Astrocyte (in vitro differentiated cells and primary cell): ENCODE measurements at regions not wholly inside any gene's neighbourhood (a gene's known extent, or its start where the extent isn't known, plus 50 kb on each side); places are given as distances from the start of the nearest gene placed in this dataset.
A peak's percentile ranks its signal among the peaks of the same experiment; 100 is the strongest.

Source experiments
- DNase-seq: peaks from one replicate; pipeline ENCODE4 v3.0.0-alpha.2; 2010; ENCODE audit warnings: low read depth
- FAIRE-seq: peaks from 2 replicates; lab custom pipeline; 2011; peaks lifted over from hg19 to GRCh38; lab: Jason Lieb, UNC
- H2AFZ ChIP-seq: 2 replicates; pipeline ENCODE4 v1.6.0; 2012; ENCODE audit warnings: low read depth, low read length, inconsistent platforms
- H3K27ac ChIP-seq: 2 replicates; pipeline ENCODE4 v1.5.1; 2011; ENCODE audit warnings: low read depth, low read length, inconsistent platforms
- H3K27me3 ChIP-seq: 2 replicates; pipeline ENCODE4 v1.6.0; 2011; ENCODE audit warnings: low read length, inconsistent platforms; ENCODE audit not compliant: insufficient read depth
- H3K36me3 ChIP-seq: 2 replicates; pipeline ENCODE4 v1.5.1; 2011; ENCODE audit warnings: low read length, inconsistent platforms; ENCODE audit not compliant: insufficient read depth
- H3K4me1 ChIP-seq: 2 replicates; pipeline ENCODE4 v1.5.1; 2011; ENCODE audit warnings: low read length, inconsistent platforms; ENCODE audit not compliant: insufficient read depth
- H3K4me2 ChIP-seq: 2 replicates; pipeline ENCODE4 v1.6.0; 2012; ENCODE audit warnings: low read length, inconsistent platforms
- H3K4me3 ChIP-seq: 2 replicates; pipeline ENCODE4 v1.5.1; 2011; ENCODE audit warnings: low read depth, mild to moderate bottlenecking, low read length, inconsistent platforms; ENCODE audit not compliant: insufficient read depth
- H3K79me2 ChIP-seq: 2 replicates; pipeline ENCODE4 v1.6.0; 2012; ENCODE audit warnings: mild to moderate bottlenecking, low read length, inconsistent platforms; ENCODE audit not compliant: insufficient read depth
- H3K9ac ChIP-seq: 2 replicates; pipeline ENCODE4 v1.6.0; 2012; ENCODE audit warnings: mild to moderate bottlenecking, low read length, inconsistent platforms
- H3K9me3 ChIP-seq: 2 replicates; pipeline ENCODE4 v1.5.1; 2012; ENCODE audit warnings: low read depth, mild to moderate bottlenecking, low read length, inconsistent platforms; ENCODE audit not compliant: insufficient read depth
- H4K20me1 ChIP-seq: 2 replicates; pipeline ENCODE4 v1.6.0; 2012; ENCODE audit warnings: low read length, inconsistent platforms; ENCODE audit not compliant: insufficient read depth
- H3K27ac Mint-ChIP-seq: one replicate; pipeline ENCODE4 v1.8.0; 2021; ENCODE audit warnings: mild to moderate bottlenecking, mixed read lengths; ENCODE audit not compliant: unreplicated experiment
- H3K27me3 Mint-ChIP-seq: one replicate; pipeline ENCODE4 v1.8.0; 2021; ENCODE audit warnings: low read depth, mixed read lengths; ENCODE audit not compliant: unreplicated experiment
- H3K36me3 Mint-ChIP-seq: one replicate; pipeline ENCODE4 v1.8.0; 2021; ENCODE audit warnings: low read depth, mixed read lengths; ENCODE audit not compliant: unreplicated experiment
- H3K4me1 Mint-ChIP-seq: one replicate; pipeline ENCODE4 v1.8.0; 2021; ENCODE audit warnings: low read depth, mixed read lengths; ENCODE audit not compliant: unreplicated experiment
- H3K4me3 Mint-ChIP-seq: one replicate; pipeline ENCODE4 v1.8.0; 2021; ENCODE audit warnings: mild to moderate bottlenecking, moderate library complexity, mixed read lengths; ENCODE audit not compliant: unreplicated experiment
- H3K9me3 Mint-ChIP-seq: one replicate; pipeline ENCODE4 v1.8.0; 2021; ENCODE audit warnings: mild to moderate bottlenecking, mixed read lengths; ENCODE audit not compliant: unreplicated experiment
- EZH2 ChIP-seq: IDR thresholded peaks from 2 replicates; pipeline ENCODE4 v1.6.1; 2012; ENCODE audit warnings: mild to moderate bottlenecking, low read length, inconsistent platforms; ENCODE audit not compliant: insufficient read depth
- TF ChIP-seq, protein P1 (sequence below): IDR thresholded peaks from 2 replicates; pipeline ENCODE4 v1.5.1; 2011; ENCODE audit warnings: low read depth, mild to moderate bottlenecking, inconsistent platforms, low read length, moderate library complexity; ENCODE audit not compliant: insufficient read depth

- Histone ChIP-seq H3K36me3 (no peaks in the 10 kb centered on the region), H3K9ac (no peak overlapping the region), H3K27ac (no peak overlapping the region), H3K79me2 (no peaks in the 10 kb centered on the region), H2AFZ (no peak overlapping the region), H3K4me2 (no peak overlapping the region), H3K4me1 (peaks cover 10% of the 10 kb centered on the region), H3K4me3 (no peak overlapping the region), H3K27me3 (peaks cover 19% of the 10 kb centered on the region), H3K9me3 (no peaks in the 10 kb centered on the region), H4K20me1 (no peaks in the 10 kb centered on the region)
- no peak for DNase-seq
- Mint-ChIP-seq H3K27me3 (peaks cover 2% of the 10 kb centered on the region), H3K36me3 (no peaks in the 10 kb centered on the region), H3K9me3 (peaks cover 3% of the 10 kb centered on the region), H3K4me1 (peaks cover 18% of the 10 kb centered on the region), H3K4me3 (no peak overlapping the region), H3K27ac (no peak overlapping the region)
- no peak for TF ChIP-seq EZH2
- TF ChIP-seq, protein P1, sequence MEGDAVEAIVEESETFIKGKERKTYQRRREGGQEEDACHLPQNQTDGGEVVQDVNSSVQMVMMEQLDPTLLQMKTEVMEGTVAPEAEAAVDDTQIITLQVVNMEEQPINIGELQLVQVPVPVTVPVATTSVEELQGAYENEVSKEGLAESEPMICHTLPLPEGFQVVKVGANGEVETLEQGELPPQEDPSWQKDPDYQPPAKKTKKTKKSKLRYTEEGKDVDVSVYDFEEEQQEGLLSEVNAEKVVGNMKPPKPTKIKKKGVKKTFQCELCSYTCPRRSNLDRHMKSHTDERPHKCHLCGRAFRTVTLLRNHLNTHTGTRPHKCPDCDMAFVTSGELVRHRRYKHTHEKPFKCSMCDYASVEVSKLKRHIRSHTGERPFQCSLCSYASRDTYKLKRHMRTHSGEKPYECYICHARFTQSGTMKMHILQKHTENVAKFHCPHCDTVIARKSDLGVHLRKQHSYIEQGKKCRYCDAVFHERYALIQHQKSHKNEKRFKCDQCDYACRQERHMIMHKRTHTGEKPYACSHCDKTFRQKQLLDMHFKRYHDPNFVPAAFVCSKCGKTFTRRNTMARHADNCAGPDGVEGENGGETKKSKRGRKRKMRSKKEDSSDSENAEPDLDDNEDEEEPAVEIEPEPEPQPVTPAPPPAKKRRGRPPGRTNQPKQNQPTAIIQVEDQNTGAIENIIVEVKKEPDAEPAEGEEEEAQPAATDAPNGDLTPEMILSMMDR: no peak
- FAIRE-seq: no peak
Observed at GRCh38 chr7:93723424-93724124, 149.1 kb upstream of the CALCR start.

- no peaks in the 10 kb centered on the region for H3K9me3 ChIP-seq
- no peaks in the 10 kb centered on the region for H3K79me2 ChIP-seq
- H3K4me1 ChIP-seq: peaks cover 15% of the 10 kb centered on the region
- H3K27me3 ChIP-seq: peaks cover 17% of the 10 kb centered on the region
- H3K27ac ChIP-seq: no peak overlapping the region
- no peak overlapping the region for H3K4me3 Mint-ChIP-seq
- H3K9me3 Mint-ChIP-seq: peaks cover 3% of the 10 kb centered on the region
- H3K9ac ChIP-seq: no peak overlapping the region
- H4K20me1 ChIP-seq: no peaks in the 10 kb centered on the region
- H3K4me1 Mint-ChIP-seq: peaks cover 24% of the 10 kb centered on the region
- H3K4me2 ChIP-seq: peak overlapping the region; percentile 45
- H3K27me3 Mint-ChIP-seq: peaks cover 2% of the 10 kb centered on the region
- no peak overlapping the region for H3K27ac Mint-ChIP-seq
- FAIRE-seq (no peak), DNase-seq (no peak)
- H2AFZ ChIP-seq: no peak overlapping the region
- H3K4me3 ChIP-seq: no peak overlapping the region
- no peaks in the 10 kb centered on the region for H3K36me3 Mint-ChIP-seq
- H3K36me3 ChIP-seq: no peaks in the 10 kb centered on the region
- TF ChIP-seq, protein P1: no peak
- TF ChIP-seq EZH2: no peak
Observed at GRCh38 chr7:93720106-93720505, 145.6 kb upstream of the CALCR start.

DNA sequence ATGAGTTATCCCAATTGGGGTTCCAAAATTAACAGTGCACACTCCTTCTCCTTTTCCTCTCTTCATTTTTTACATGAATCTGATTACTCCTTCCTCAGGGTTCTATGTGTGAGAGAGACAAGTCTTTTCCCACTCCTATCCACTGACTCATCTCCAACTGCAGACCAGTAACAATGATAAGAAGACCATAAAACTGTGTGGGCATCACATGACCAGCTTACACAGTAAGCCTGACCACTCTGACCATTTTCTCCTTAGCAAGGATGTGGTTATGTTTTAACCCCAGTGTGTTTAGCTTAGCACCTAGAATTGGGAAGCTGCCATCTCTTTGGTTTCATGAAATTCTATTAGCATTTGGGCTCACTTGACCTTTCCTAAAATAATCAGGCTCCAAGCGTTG lies 145.0 kb upstream of the CALCR start:
- peaks cover 15% of the 10 kb centered on the region for H3K27me3 ChIP-seq
- Mint-ChIP-seq H3K27ac (peak overlapping the region; percentile 50), H3K36me3 (no peaks in the 10 kb centered on the region), H3K27me3 (peaks cover 2% of the 10 kb centered on the region), H3K4me1 (peaks cover 24% of the 10 kb centered on the region), H3K4me3 (no peak overlapping the region), H3K9me3 (peaks cover 3% of the 10 kb centered on the region)
- H3K4me2 ChIP-seq: peak overlapping the region; percentile 45
- TF ChIP-seq, protein P1: no peak
- no peak for TF ChIP-seq EZH2
- H3K79me2 ChIP-seq: no peaks in the 10 kb centered on the region
- no peaks in the 10 kb centered on the region for H3K36me3 ChIP-seq
- no peaks in the 10 kb centered on the region for H4K20me1 ChIP-seq
- FAIRE-seq (peak; percentile 13), DNase-seq (peak; percentile 98)
- H2AFZ ChIP-seq: no peak overlapping the region
- H3K9me3 ChIP-seq: no peaks in the 10 kb centered on the region
- H3K4me3 ChIP-seq: no peak overlapping the region
- H3K9ac ChIP-seq: no peak overlapping the region
- H3K4me1 ChIP-seq: peaks cover 15% of the 10 kb centered on the region
- H3K27ac ChIP-seq: no peak overlapping the region
